Naive thymus-derived CD8-positive, alpha-beta T cell (primary cell): ENCODE measurements at regions not wholly inside any gene's neighbourhood (a gene's known extent, or its start where the extent isn't known, plus 50 kb on each side); places are given as distances from the start of the nearest gene placed in this dataset.
A peak's percentile ranks its signal among the peaks of the same experiment; 100 is the strongest.

Experiments used
- ATAC-seq, 2 donors: fragments of 150-1000 bp; cut with Tn5 transposase in 1 of 2; sonication (Bioruptor Pico), chemical (Tn5 transposase) in 1 of 2; 1 replicate in 1 of 2; 2 replicates in 1 of 2; pipeline ENCODE4 v1.10.0; 2021; ENCODE audit warnings: mild to moderate bottlenecking in 2 of 2, moderate library complexity in 2 of 2
- POLR2A ChIA-PET: fragments of 350-600 bp; sonication (Branson Sonifier 250); formaldehyde crosslinking; loops from one replicate; lab custom pipeline; 2021; ENCODE audit warnings: antibody characterized with exemption; lab: Charles Lee
- DNase-seq, 10 donors: peaks; one replicate each; pipeline versions ENCODE4 v3.0.0 to v3.0.0-alpha.2; 2020 to 2022
- H3K27ac Mint-ChIP-seq, 10 donors: one replicate each; pipeline ENCODE4 v1.8.0; 2020 to 2022; ENCODE audit warnings: mild to moderate bottlenecking in 10 of 10, mixed read lengths in 10 of 10, moderate library complexity in 4 of 10, inconsistent platforms in 1 of 10
- H3K27me3 Mint-ChIP-seq, 5 donors: one replicate each; pipeline ENCODE4 v1.8.0; 2021 to 2022; ENCODE audit warnings: mixed read lengths in 5 of 5
- H3K36me3 Mint-ChIP-seq, 3 donors: one replicate each; pipeline ENCODE4 v1.8.0; 2020 to 2022; ENCODE audit warnings: mixed read lengths in 3 of 3, mild to moderate bottlenecking in 2 of 3, inconsistent platforms in 1 of 3
- H3K4me1 Mint-ChIP-seq, 4 donors: one replicate each; pipeline ENCODE4 v1.8.0; 2021 to 2022; ENCODE audit warnings: mixed read lengths in 4 of 4
- H3K4me3 Mint-ChIP-seq, 10 donors: one replicate each; pipeline ENCODE4 v1.8.0; 2020 to 2022; ENCODE audit warnings: mild to moderate bottlenecking in 10 of 10, mixed read lengths in 10 of 10, moderate library complexity in 6 of 10, inconsistent platforms in 1 of 10
- H3K9me3 Mint-ChIP-seq, 9 donors: one replicate each; pipeline ENCODE4 v1.8.0; 2020 to 2022; ENCODE audit warnings: mixed read lengths in 9 of 9, mild to moderate bottlenecking in 3 of 9, inconsistent platforms in 1 of 9, moderate library complexity in 1 of 9

DNA sequence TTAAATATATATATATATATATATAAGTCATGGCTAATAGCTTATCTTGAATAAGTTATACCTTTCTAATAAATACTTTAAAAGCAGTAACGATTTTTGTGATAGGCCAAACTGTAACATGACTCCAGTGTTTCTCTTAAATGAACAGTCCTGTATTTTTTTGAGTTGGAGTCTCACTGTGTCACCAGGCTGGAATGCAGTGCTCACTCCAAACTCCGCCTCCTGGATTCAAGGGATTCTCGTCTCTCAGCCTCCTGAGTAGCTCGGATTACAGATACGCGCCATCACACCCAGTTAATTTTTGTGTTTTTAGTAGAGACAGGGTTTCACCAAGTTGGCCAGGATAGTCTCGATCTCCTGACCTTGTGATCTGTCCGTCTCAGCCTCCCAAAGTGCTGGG is 814.2 kb upstream of the SLITRK5 start:
- no peak for ATAC-seq
- H3K4me3 Mint-ChIP-seq = no peak overlapping the region
- peaks cover 0 to 5% (median 0%) of the 10 kb centered on the region in 9 donors for H3K9me3 Mint-ChIP-seq
- POLR2A ChIA-PET = no interaction called here
- DNase-seq = no peak
- no peaks in the 10 kb centered on the region for H3K36me3 Mint-ChIP-seq
- no peaks in the 10 kb centered on the region for H3K27me3 Mint-ChIP-seq
- no peak overlapping the region for H3K27ac Mint-ChIP-seq
- H3K4me1 Mint-ChIP-seq = no peaks in the 10 kb centered on the region

DNA sequence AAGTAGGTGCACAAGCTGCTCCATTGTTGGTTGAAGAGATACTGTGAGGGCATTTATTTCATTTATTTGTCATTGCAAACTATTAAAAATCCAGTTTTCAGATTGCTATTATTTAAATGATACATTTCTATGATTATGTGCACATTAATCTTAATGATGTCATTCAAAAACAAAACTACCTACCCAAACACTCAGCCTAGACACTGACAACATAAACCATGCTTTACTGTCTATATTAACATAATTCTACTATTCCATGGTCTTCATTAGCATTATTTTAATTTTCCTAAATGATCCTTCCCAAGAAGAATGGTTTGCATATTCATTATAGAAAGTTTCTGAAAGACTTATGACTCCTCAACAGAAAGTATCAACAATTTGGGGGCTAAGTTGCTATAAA is 813.0 kb upstream of the SLITRK5 start:
- Mint-ChIP-seq H3K27ac (no peak overlapping the region), H3K4me3 (no peak overlapping the region), H3K9me3 (peaks cover 0 to 5% (median 0%) of the 10 kb centered on the region in 9 donors), H3K27me3 (no peaks in the 10 kb centered on the region), H3K4me1 (no peaks in the 10 kb centered on the region), H3K36me3 (no peaks in the 10 kb centered on the region)
- DNase-seq (no peak), ATAC-seq (no peak)
- POLR2A ChIA-PET = no interaction called here

GRCh38 chr13:86862137-86862536 is 809.0 kb upstream of the SLITRK5 start:
- no peaks in the 10 kb centered on the region for H3K36me3 Mint-ChIP-seq
- H3K4me1 Mint-ChIP-seq = no peaks in the 10 kb centered on the region
- H3K4me3 Mint-ChIP-seq = no peak overlapping the region
- no peak for DNase-seq
- no peak for ATAC-seq
- POLR2A ChIA-PET = no interaction called here
- peaks cover 0 to 5% (median 0%) of the 10 kb centered on the region in 9 donors for H3K9me3 Mint-ChIP-seq
- no peaks in the 10 kb centered on the region for H3K27me3 Mint-ChIP-seq
- H3K27ac Mint-ChIP-seq = no peak overlapping the region

DNA sequence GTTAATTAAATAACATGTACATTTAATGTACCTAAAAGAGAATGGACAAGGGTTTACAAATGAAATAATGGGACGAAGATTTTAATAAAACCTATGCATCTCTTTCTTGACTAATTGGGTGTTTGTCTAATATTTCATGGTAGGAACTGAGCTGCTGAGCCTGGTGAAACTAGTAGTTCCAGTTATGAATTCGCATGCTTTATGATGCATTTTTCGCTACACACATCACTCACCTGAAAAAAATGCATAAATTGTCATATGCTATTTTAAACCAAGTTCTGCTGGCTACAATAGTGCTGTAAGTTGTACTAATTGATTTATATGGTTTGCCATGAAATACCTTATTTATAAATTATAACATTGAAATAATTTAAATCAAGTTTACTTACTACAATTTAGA is 806.8 kb upstream of the SLITRK5 start:
- POLR2A ChIA-PET = no interaction called here

GRCh38 chr13:86870444-86870843 is 800.7 kb upstream of the SLITRK5 start:
- Mint-ChIP-seq H3K36me3 (no peaks in the 10 kb centered on the region), H3K4me3 (no peak overlapping the region), H3K27me3 (peaks cover 0 to 4% (median 0%) of the 10 kb centered on the region in 5 donors), H3K4me1 (no peaks in the 10 kb centered on the region), H3K9me3 (peaks cover 0 to 2% (median 0%) of the 10 kb centered on the region in 9 donors), H3K27ac (no peak overlapping the region)
- ATAC-seq (no peak), DNase-seq (peak in 2 of 10 donors; percentile 7 to 11)
- POLR2A ChIA-PET = no interaction called here

More for the DNA sequence above, 806.8 kb upstream of the SLITRK5 start:
- Mint-ChIP-seq H3K4me3 (no peak overlapping the region), H3K27ac (no peak overlapping the region), H3K9me3 (peaks cover 0 to 5% (median 0%) of the 10 kb centered on the region in 9 donors), H3K27me3 (peaks cover 0 to 4% (median 0%) of the 10 kb centered on the region in 5 donors), H3K4me1 (no peaks in the 10 kb centered on the region), H3K36me3 (no peaks in the 10 kb centered on the region)
- DNase-seq (no peak), ATAC-seq (no peak)

DNA sequence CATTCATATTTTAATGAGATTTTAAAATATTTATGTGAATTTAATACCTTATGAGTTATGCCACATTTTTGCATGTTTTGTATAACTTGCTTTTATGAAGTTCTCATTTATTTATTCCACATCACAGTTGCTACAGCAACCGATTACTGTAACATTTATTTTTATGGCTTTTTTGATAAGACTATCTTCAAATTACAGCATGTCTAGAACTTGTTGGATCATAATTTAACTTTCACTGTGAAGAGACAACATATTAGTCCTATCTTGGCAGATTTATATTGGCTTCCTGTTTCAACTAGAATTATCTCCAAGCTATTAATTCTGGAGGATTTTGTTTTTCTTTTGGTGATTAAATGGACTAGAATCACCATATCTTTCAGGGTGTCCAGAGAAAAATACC is 793.7 kb upstream of the SLITRK5 start:
- Mint-ChIP-seq H3K4me3 (no peak overlapping the region), H3K36me3 (no peaks in the 10 kb centered on the region), H3K27me3 (no peaks in the 10 kb centered on the region), H3K27ac (no peak overlapping the region), H3K4me1 (peaks cover 0 to 2% (median 0%) of the 10 kb centered on the region in 4 donors), H3K9me3 (peaks cover 0 to 5% (median 0%) of the 10 kb centered on the region in 9 donors)
- POLR2A ChIA-PET = no interaction called here
- ATAC-seq = no peak
- DNase-seq = no peak

DNA sequence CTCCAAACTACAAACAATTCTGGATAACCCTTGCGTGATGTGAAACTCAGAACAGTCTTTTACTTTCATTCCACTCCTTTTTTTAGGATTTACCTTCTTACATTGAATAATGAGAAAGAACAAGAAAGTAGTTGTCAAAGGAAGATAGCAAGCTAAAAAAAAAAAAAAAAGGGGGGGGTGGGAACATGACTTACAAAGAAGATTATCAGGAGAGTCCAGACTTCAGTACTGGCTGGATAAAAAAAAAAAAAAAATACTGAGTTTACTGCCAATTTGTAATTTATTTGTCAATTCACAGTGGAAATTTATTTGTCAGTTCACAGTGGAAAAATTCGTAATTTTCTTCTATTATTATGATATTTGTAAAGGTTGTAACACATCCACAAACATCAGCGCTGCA is 792.4 kb upstream of the SLITRK5 start:
- H3K27ac Mint-ChIP-seq = no peak overlapping the region
- no peak overlapping the region for H3K4me3 Mint-ChIP-seq
- DNase-seq (no peak), ATAC-seq (no peak)
- H3K27me3 Mint-ChIP-seq = no peaks in the 10 kb centered on the region
- H3K36me3 Mint-ChIP-seq = no peaks in the 10 kb centered on the region
- POLR2A ChIA-PET = no interaction called here
- peaks cover 0 to 2% (median 0%) of the 10 kb centered on the region in 4 donors for H3K4me1 Mint-ChIP-seq
- H3K9me3 Mint-ChIP-seq = peaks cover 0 to 9% (median 0%) of the 10 kb centered on the region in 9 donors

GRCh38 chr13:86881390-86881789 is 789.8 kb upstream of the SLITRK5 start:
- POLR2A ChIA-PET = no interaction called here
- Mint-ChIP-seq H3K27me3 (no peaks in the 10 kb centered on the region), H3K4me3 (no peak overlapping the region), H3K9me3 (peaks cover 0 to 18% (median 2%) of the 10 kb centered on the region in 9 donors), H3K4me1 (peaks cover 0 to 2% (median 0%) of the 10 kb centered on the region in 4 donors), H3K27ac (no peak overlapping the region), H3K36me3 (no peaks in the 10 kb centered on the region)
- DNase-seq (no peak), ATAC-seq (no peak)

- POLR2A ChIA-PET = no interaction called here
- H3K36me3 Mint-ChIP-seq = no peaks in the 10 kb centered on the region
Observed at GRCh38 chr13:86882107-86882506, 789.1 kb upstream of the SLITRK5 start.

DNA sequence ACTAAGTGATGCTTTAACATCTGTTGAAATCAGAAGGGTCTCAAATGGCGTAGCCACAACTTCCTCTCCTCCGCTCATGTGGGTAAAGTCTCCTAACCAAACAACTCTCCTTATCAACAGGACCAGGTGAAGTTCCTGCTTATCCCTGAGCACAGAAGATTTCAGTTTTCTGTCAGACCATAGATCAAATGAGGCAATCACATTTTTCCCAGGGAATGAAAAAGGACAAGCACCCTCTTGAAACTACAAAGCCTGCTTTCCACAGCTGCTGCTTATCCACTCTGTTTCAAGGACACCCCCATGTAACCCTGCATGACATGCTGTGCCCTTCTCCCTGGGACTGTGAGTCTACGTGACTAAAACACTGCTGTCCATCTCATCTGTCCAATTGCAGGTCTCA is 788.3 kb upstream of the SLITRK5 start:
- Mint-ChIP-seq H3K36me3 (no peaks in the 10 kb centered on the region), H3K4me1 (peaks cover 0 to 2% (median 0%) of the 10 kb centered on the region in 4 donors), H3K27me3 (no peaks in the 10 kb centered on the region), H3K27ac (no peak overlapping the region), H3K4me3 (no peak overlapping the region), H3K9me3 (peaks cover 0 to 29% (median 2%) of the 10 kb centered on the region in 9 donors)
- POLR2A ChIA-PET = no interaction called here
- DNase-seq (no peak), ATAC-seq (no peak)

More at GRCh38 chr13:86882107-86882506, 789.1 kb upstream of the SLITRK5 start:
- Mint-ChIP-seq H3K9me3 (peaks cover 0 to 21% (median 2%) of the 10 kb centered on the region in 9 donors), H3K4me3 (no peak overlapping the region), H3K27me3 (no peaks in the 10 kb centered on the region), H3K27ac (no peak overlapping the region), H3K4me1 (peaks cover 0 to 2% (median 0%) of the 10 kb centered on the region in 4 donors)
- DNase-seq (no peak), ATAC-seq (no peak)

DNA sequence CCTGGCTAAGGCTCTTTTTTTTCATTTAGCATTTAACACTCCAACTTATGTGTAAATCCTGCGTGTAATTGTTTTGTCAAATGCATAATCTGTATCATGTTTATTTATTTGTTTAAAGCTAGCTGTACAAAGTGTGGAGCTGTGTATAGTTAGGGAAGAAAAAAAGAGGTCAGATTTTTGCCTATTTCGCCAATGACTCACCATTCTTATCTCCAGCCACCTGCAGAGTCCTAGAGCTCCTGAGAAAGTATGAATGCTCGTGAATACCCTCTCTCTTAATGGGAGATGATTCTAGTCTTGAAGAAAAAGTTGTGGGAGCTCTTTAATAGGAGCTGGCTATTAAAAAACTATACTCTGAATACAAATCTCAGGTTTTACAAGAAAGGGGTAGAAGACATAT is 778.8 kb upstream of the SLITRK5 start:
- DNase-seq = no peak
- Mint-ChIP-seq H3K27me3 (no peaks in the 10 kb centered on the region), H3K4me1 (no peaks in the 10 kb centered on the region), H3K27ac (no peak overlapping the region), H3K36me3 (peaks cover 0 to 4% (median 0%) of the 10 kb centered on the region in 3 donors), H3K4me3 (no peak overlapping the region), H3K9me3 (peaks cover 0 to 18% (median 4%) of the 10 kb centered on the region in 9 donors)
- POLR2A ChIA-PET = no interaction called here
- no peak for ATAC-seq

- Mint-ChIP-seq H3K36me3 (no peaks in the 10 kb centered on the region), H3K27me3 (no peaks in the 10 kb centered on the region), H3K9me3 (peaks cover 0 to 8% (median 0%) of the 10 kb centered on the region in 9 donors), H3K4me3 (no peak overlapping the region), H3K27ac (no peak overlapping the region), H3K4me1 (no peaks in the 10 kb centered on the region)
- ATAC-seq (no peak), DNase-seq (no peak)
- POLR2A ChIA-PET = no interaction called here
Observed at GRCh38 chr13:86900906-86901305, 770.3 kb upstream of the SLITRK5 start.

- no peak for DNase-seq
- Mint-ChIP-seq H3K27me3 (no peaks in the 10 kb centered on the region), H3K27ac (no peak overlapping the region), H3K36me3 (no peaks in the 10 kb centered on the region), H3K4me3 (no peak overlapping the region), H3K4me1 (no peaks in the 10 kb centered on the region), H3K9me3 (peaks cover 0 to 2% (median 0%) of the 10 kb centered on the region in 9 donors)
- ATAC-seq = no peak
- POLR2A ChIA-PET = no interaction called here
Observed at GRCh38 chr13:86906127-86906874, 764.9 kb upstream of the SLITRK5 start.

DNA sequence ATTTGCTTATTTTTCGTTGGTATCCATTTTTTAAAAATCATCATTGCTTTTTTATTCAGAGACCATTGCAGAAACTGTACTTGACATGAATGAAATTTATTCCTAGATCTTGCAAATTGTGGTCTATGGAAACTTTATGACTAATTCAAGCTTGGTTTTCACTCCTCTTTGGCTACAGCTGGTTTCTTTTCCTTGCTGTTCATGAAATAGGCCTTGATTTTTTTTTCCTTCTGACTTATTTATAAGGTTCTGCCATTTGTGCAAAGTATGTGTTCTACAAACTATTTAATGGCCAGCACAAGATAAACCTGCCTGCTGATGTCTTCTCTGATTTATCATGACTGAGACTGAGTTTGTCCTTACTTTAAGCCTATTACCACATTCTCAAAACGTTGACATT is 764.0 kb upstream of the SLITRK5 start:
- peaks cover 0 to 2% (median 0%) of the 10 kb centered on the region in 9 donors for H3K9me3 Mint-ChIP-seq
- H3K27me3 Mint-ChIP-seq = no peaks in the 10 kb centered on the region
- no peak overlapping the region for H3K27ac Mint-ChIP-seq
- no peak for ATAC-seq
- no peak for DNase-seq
- POLR2A ChIA-PET = no interaction called here
- H3K36me3 Mint-ChIP-seq = no peaks in the 10 kb centered on the region
- no peak overlapping the region for H3K4me3 Mint-ChIP-seq
- no peaks in the 10 kb centered on the region for H3K4me1 Mint-ChIP-seq
